CD4-positive, alpha-beta T cell treated with Interleukin-4 for 1 hour (primary cell): ENCODE measurements at regions not wholly inside any gene's neighbourhood (a gene's known extent, or its start where the extent isn't known, plus 50 kb on each side); places are given as distances from the start of the nearest gene placed in this dataset.
"Not testable (repeated sequence)": the region's sequence is repeated elsewhere in the genome, so short reads cannot be mapped to it uniquely, and the experiment has no call there.

ENCODE experiments used
- DNase-seq, 2 donors: peaks; one replicate each; pipeline ENCODE4 v3.0.0-alpha.2; 2020 to 2022

GRCh38 chr2:64924170-64924934 lies 64.8 kb upstream of the SLC1A4 start:
- DNase-seq: no peak

- not testable (repeated sequence) for DNase-seq
Measured at GRCh38 chr2:64925930-64926722, 63.1 kb upstream of the SLC1A4 start.

- DNase-seq: no peak
Measured at GRCh38 chr2:64928813-64929212, 60.4 kb upstream of the SLC1A4 start.

- DNase-seq: no peak
Measured at GRCh38 chr2:64929333-64929732, 59.9 kb upstream of the SLC1A4 start.

GRCh38 chr2:64930258-64930671 lies 58.9 kb upstream of the SLC1A4 start:
- DNase-seq: no peak

- no peak for DNase-seq
Measured at GRCh38 chr2:64931246-64932115, 57.7 kb upstream of the SLC1A4 start.

- DNase-seq: no peak
Measured at GRCh38 chr2:64932116-64932370, 57.2 kb upstream of the SLC1A4 start.

GRCh38 chr2:64932371-64933216 lies 56.6 kb upstream of the SLC1A4 start:
- no peak for DNase-seq

- DNase-seq: no peak
Measured at GRCh38 chr2:64934530-64934929, 54.7 kb upstream of the SLC1A4 start.

- DNase-seq: no peak
Measured at GRCh38 chr2:64936809-64937208, 52.4 kb upstream of the SLC1A4 start.

GRCh38 chr2:64937314-64937686 lies 51.9 kb upstream of the SLC1A4 start:
- DNase-seq: not testable (repeated sequence)

GRCh38 chr2:64937687-64938491 lies 51.3 kb upstream of the SLC1A4 start:
- peak in 1 of 2 donors; percentile 40 for DNase-seq

GRCh38 chr2:64938607-64939285 lies 50.5 kb upstream of the SLC1A4 start:
- no peak for DNase-seq

- peak; percentile 32 to 49 for DNase-seq
Measured at GRCh38 chr2:64939332-64939917, 49.8 kb upstream of the SLC1A4 start.
